ENCODE measurements at regions not wholly inside any gene's neighbourhood (a gene's known extent, or its start where the extent isn't known, plus 50 kb on each side); places are given as distances from the start of the nearest gene placed in this dataset.

DNA sequence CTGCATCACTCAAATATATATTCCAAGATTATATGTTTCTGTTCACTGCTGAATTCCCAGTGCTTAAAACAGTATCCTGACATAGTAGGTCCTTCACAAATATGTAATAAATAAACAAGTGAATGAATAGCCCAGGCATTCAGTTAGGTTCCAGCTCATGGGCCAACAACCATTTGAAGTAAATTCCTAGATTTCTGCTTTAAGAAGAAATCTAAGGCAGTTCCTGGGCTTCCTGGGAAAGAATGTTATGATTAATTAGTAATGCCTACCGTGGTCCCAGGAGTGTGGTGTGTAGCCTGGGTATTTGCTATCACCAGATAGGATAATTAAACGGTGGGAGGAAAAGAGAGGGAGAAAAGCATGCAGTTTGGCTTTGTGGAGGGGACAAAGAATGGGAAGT is 576.8 kb downstream of the SOX6 start:
- H3K9me3 ChIP-seq (ENCODE audit: control insufficient read depth, insufficient read depth, low read length), result no peaks in the 10 kb centered on the region
- WGBS (ENCODE audit: insufficient coverage), result 25% methylated on average over 1 of the region's 2 CpGs
- no peaks in the 10 kb centered on the region for H3K27me3 ChIP-seq (ENCODE audit: control insufficient read depth, insufficient read depth, low read length)
- no peak overlapping the region for H3K4me3 ChIP-seq (ENCODE audit: low read depth, low read length)
- H3K27ac ChIP-seq (ENCODE audit: low read depth, low read length), result no peak overlapping the region
- no peak for DNase-seq (ENCODE audit: low read depth in 4 of 6, low spot score in 6 of 6)
- H3K36me3 ChIP-seq (ENCODE audit: control insufficient read depth, insufficient read depth, low read length), result no peaks in the 10 kb centered on the region
- H3K4me1 ChIP-seq (ENCODE audit: control insufficient read depth, insufficient read depth, low read length), result peaks cover 9% of the 10 kb centered on the region

DNA sequence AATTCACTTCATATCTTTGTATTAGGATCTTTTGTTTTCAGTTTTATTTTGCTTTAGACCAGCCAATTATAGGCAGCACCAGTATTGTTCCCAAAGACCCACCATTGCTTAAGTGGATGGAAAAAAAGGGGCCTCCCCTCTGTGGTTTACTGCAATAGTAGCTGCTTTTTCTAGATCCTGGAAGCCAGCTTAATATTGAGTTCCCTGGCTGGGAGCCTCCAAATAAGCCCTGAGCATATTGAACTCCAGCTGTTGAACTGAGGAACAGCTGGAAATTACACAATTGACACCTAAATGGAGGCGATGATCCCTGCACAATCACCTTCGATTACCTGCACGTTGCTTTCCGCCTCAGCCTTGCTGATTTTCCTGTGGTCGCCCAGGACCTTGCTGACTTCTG is 576.0 kb downstream of the SOX6 start:
- Histone ChIP-seq H3K27ac (ENCODE audit: low read depth, low read length) (no peak overlapping the region), H3K9me3 (ENCODE audit: control insufficient read depth, insufficient read depth, low read length) (no peaks in the 10 kb centered on the region), H3K27me3 (ENCODE audit: control insufficient read depth, insufficient read depth, low read length) (no peaks in the 10 kb centered on the region), H3K4me1 (ENCODE audit: control insufficient read depth, insufficient read depth, low read length) (peaks cover under 1% of the 10 kb centered on the region), H3K36me3 (ENCODE audit: control insufficient read depth, insufficient read depth, low read length) (no peaks in the 10 kb centered on the region), H3K4me3 (ENCODE audit: low read depth, low read length) (no peak overlapping the region)
- 100% methylated on average over 1 of the region's 5 CpGs for WGBS (ENCODE audit: insufficient coverage)
- DNase-seq (ENCODE audit: low read depth in 4 of 6, low spot score in 6 of 6), result peak in 1 of 6 donors; percentile 75

DNA sequence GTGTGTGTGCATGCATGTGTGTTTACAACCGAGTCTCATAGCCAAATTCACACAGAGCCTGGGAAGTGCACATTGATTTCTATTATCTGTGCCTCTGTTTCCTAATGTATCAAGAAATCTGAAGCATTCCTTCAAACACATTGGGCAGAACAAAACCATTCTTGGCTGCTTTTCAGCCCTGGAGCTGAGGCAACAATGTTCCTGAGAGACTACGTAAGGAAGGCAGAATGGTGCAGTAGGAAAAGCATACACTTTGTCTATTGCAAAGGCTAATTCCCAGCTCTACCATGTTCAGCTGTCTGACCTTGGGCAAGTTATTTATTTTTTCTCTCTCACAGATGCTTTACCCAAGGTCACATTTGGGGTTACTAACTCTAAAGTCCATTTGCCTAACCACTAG is 575.5 kb downstream of the SOX6 start:
- no peaks in the 10 kb centered on the region for H3K4me1 ChIP-seq (ENCODE audit: control insufficient read depth, insufficient read depth, low read length)
- H3K36me3 ChIP-seq (ENCODE audit: control insufficient read depth, insufficient read depth, low read length), result no peaks in the 10 kb centered on the region
- H3K9me3 ChIP-seq (ENCODE audit: control insufficient read depth, insufficient read depth, low read length), result no peaks in the 10 kb centered on the region
- DNase-seq (ENCODE audit: low read depth in 4 of 6, low spot score in 6 of 6), result no peak
- H3K27me3 ChIP-seq (ENCODE audit: control insufficient read depth, insufficient read depth, low read length), result no peaks in the 10 kb centered on the region
- 67% methylated on average over 1 of the region's 2 CpGs for WGBS (ENCODE audit: insufficient coverage)
- H3K27ac ChIP-seq (ENCODE audit: low read depth, low read length), result no peak overlapping the region
- H3K4me3 ChIP-seq (ENCODE audit: low read depth, low read length), result no peak overlapping the region

DNA sequence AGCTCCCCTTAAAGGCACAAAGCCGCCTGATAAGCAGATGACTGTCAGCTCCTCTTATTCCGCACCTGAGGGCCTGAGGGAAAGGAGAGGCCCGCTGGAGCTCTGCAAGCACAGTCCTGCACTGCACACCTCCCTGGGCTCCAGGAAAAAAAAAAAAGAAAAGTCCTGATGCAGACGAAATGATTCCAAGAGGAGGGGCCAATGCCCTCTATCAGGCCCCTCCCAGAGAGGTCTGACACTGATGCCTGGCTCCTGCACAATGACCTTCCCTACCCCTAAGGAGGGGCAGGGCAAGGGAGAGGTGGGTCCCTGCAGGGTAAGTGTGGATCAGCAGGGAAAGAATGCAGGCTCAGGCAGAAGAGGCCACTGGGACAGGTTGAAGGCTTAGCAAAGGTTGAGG is 572.7 kb downstream of the SOX6 start:
- 86% methylated on average over 3 of the region's 4 CpGs for WGBS (ENCODE audit: insufficient coverage)
- Histone ChIP-seq H3K4me1 (ENCODE audit: control insufficient read depth, insufficient read depth, low read length) (no peaks in the 10 kb centered on the region), H3K27me3 (ENCODE audit: control insufficient read depth, insufficient read depth, low read length) (no peaks in the 10 kb centered on the region), H3K27ac (ENCODE audit: low read depth, low read length) (no peak overlapping the region), H3K9me3 (ENCODE audit: control insufficient read depth, insufficient read depth, low read length) (no peaks in the 10 kb centered on the region), H3K4me3 (ENCODE audit: low read depth, low read length) (no peak overlapping the region), H3K36me3 (ENCODE audit: control insufficient read depth, insufficient read depth, low read length) (no peaks in the 10 kb centered on the region)
- no peak for DNase-seq (ENCODE audit: low read depth in 4 of 6, low spot score in 6 of 6)

DNA sequence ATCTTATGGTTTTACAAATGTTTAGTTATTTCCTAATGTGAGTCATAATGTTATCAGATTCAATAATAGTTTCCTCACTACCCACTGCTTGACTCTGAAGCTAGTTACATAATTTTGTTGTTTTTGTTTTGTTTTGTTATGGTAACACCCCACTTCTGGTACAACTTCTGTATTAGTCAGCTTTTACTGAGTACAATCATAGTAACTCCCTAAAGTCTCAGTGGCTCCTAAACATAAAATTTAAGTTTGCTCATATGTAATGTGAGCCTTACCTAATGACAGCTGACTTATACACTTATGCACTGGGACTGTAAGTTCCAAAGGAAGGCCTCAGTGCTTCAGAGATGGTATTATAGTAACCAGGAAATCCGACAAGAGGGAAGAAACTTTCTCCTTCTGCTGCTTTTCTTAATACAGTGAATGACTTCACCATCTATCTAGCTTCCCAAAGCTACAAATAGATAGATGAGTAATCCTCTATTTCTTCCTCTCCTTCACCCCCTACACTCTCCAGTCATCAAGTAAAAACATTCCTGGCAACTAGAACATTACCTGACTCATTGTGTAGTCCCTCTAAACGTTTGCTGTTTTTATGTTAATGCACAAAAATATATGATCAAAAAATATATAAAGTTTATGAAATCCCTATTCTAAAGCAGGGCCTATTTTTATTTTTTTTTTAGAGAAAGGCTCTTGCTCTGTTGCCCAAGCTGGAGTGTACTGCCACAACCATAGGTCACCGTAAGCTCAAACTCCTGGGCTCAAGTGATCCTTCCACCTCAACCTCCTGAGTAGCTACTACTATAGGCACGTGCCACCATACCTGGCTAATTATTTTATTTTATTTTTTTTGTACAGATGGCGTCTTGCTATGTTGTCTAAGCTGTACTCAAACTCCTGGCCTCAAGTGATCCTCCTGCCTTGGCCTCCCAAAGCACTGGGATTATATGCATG is 563.0 kb downstream of the SOX6 start:
- H3K27ac ChIP-seq (ENCODE audit: low read depth, low read length), result no peak overlapping the region
- no peaks in the 10 kb centered on the region for H3K9me3 ChIP-seq (ENCODE audit: control insufficient read depth, insufficient read depth, low read length)
- no CpG with 5 or more reads among the region's 5 CpGs for WGBS (ENCODE audit: insufficient coverage)
- no peak for DNase-seq (ENCODE audit: low read depth in 4 of 6, low spot score in 6 of 6)
- no peaks in the 10 kb centered on the region for H3K27me3 ChIP-seq (ENCODE audit: control insufficient read depth, insufficient read depth, low read length)
- no peaks in the 10 kb centered on the region for H3K4me1 ChIP-seq (ENCODE audit: control insufficient read depth, insufficient read depth, low read length)
- H3K36me3 ChIP-seq (ENCODE audit: control insufficient read depth, insufficient read depth, low read length), result no peaks in the 10 kb centered on the region
- H3K4me3 ChIP-seq (ENCODE audit: low read depth, low read length), result no peak overlapping the region

DNA sequence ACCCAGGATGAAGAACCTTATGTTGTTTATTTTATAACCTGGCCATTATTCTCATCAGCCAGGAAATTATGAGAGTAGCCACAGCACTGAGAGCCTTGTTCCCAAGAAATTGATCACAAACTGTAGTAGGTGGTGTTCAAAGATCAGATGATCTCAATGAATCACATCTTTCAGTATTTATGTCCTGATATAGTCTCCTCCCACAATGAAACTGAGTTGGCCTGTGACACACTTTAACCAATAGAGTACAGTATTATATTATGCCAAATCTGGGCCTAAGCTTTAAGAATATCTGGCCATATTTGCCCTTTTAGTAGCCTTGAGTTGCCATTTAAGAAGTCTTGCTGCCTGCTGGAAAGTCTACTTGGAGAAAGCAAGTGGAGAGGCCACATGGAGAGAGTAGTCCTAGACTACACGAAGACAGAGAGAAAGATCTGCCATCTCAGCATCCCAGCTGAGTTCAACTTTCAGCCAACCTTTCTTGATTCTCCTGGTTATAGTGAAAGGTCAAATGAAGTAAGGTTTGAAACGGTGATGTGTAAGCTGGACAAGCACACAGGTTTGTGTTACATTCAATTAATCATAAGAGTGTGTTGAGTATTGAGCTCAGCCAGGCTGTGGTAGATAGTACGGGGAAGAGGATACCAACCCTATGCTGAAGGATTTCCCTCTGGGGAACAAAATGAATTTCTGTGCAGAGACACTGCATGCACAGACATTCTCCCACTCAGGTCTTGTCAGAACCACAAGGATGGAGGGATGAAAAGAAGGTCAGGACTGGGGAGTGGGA is 561.8 kb downstream of the SOX6 start:
- DNase-seq (ENCODE audit: low read depth in 4 of 6, low spot score in 6 of 6), result no peak

DNA sequence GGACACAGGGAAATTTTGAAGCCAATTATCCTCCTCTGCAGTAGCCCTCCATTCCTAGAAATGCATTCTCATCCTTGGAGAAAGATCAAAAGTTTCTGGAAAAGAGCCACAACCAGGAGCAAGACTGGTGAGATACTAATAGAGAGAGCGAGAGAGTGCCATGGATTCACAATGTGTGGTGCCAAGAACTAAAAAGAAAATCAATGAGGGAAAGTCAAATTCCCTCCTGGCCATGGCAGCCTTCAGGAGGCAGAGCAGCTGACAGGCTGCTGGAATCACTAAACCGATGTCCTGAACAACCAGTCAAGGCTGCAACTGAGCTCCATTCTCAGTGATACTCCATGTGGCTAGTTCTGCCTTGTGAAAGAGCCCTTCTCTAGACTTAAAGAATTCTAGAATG is 561.0 kb downstream of the SOX6 start:
- no peaks in the 10 kb centered on the region for H3K9me3 ChIP-seq (ENCODE audit: control insufficient read depth, insufficient read depth, low read length)
- no peak overlapping the region for H3K27ac ChIP-seq (ENCODE audit: low read depth, low read length)
- H3K4me3 ChIP-seq (ENCODE audit: low read depth, low read length), result no peak overlapping the region
- no peaks in the 10 kb centered on the region for H3K4me1 ChIP-seq (ENCODE audit: control insufficient read depth, insufficient read depth, low read length)
- WGBS (ENCODE audit: insufficient coverage), result 80% methylated on average over 2 of the region's 2 CpGs
- no peaks in the 10 kb centered on the region for H3K27me3 ChIP-seq (ENCODE audit: control insufficient read depth, insufficient read depth, low read length)
- DNase-seq (ENCODE audit: low read depth in 4 of 6, low spot score in 6 of 6), result peak in 1 of 6 donors; percentile 50
- no peaks in the 10 kb centered on the region for H3K36me3 ChIP-seq (ENCODE audit: control insufficient read depth, insufficient read depth, low read length)

More for the DNA sequence above, 561.8 kb downstream of the SOX6 start:
- Histone ChIP-seq H3K4me3 (ENCODE audit: low read depth, low read length) (no peak overlapping the region), H3K36me3 (ENCODE audit: control insufficient read depth, insufficient read depth, low read length) (no peaks in the 10 kb centered on the region), H3K9me3 (ENCODE audit: control insufficient read depth, insufficient read depth, low read length) (no peaks in the 10 kb centered on the region), H3K4me1 (ENCODE audit: control insufficient read depth, insufficient read depth, low read length) (no peaks in the 10 kb centered on the region), H3K27me3 (ENCODE audit: control insufficient read depth, insufficient read depth, low read length) (no peaks in the 10 kb centered on the region), H3K27ac (ENCODE audit: low read depth, low read length) (no peak overlapping the region)
- WGBS (ENCODE audit: insufficient coverage), result 100% methylated on average over 2 of the region's 3 CpGs

DNA sequence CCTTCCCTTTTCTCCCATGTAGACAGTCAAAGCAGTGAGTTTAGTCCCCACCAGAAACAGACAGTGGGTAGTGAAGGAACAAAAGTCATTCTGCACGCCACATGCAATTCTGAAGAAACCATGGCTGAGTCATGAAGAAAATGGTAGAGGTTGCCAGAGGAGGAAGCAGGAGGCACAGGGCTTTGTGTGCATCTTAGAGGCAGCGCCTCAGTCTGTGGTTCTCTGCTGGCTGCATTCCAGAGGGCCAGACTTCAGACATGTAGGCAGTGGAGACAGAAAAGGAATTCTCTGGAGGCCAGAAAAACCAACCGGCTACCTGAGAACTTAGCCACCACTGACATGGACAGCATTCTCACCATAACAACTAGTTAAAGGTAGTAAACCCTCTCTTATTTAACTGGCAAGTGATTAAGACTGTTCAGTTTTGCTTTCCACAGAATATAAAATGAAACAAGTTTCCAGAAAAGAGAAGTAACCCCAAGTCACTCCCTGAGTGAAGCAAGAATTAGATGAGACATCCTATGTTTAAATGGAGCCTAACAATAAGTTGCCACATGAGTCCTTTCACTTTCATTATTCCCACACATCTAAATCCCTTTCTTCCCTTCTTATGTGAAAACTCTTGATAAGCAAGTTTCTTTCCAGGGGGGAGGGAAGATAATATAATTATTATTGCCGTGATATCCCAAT is 556.1 kb downstream of the SOX6 start:
- 63% methylated on average over 3 of the region's 4 CpGs for WGBS (ENCODE audit: insufficient coverage)
- no peak overlapping the region for H3K27ac ChIP-seq (ENCODE audit: low read depth, low read length)
- no peaks in the 10 kb centered on the region for H3K9me3 ChIP-seq (ENCODE audit: control insufficient read depth, insufficient read depth, low read length)
- H3K36me3 ChIP-seq (ENCODE audit: control insufficient read depth, insufficient read depth, low read length), result no peaks in the 10 kb centered on the region
- peak in 1 of 6 donors; percentile 53 for DNase-seq (ENCODE audit: low read depth in 4 of 6, low spot score in 6 of 6)
- no peak overlapping the region for H3K4me3 ChIP-seq (ENCODE audit: low read depth, low read length)
- no peaks in the 10 kb centered on the region for H3K4me1 ChIP-seq (ENCODE audit: control insufficient read depth, insufficient read depth, low read length)
- no peaks in the 10 kb centered on the region for H3K27me3 ChIP-seq (ENCODE audit: control insufficient read depth, insufficient read depth, low read length)

DNA sequence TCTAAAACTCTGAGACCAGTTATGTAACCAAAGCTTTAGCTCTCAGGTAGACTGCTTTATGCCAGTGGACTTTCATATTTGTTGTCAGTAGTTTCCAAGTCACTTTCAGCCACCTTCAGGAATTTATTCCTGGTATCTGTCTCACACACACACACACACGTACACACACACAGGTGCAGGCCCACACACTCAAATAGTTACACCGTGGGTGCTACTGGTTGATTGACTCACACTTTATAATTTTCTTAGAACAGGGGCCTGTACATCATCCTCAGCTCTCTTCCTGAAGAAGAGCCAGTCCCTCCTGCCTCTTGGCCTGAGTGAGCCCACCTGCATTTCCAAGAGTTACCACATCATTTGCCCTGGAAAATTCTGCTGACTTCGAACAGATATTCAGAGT is 555.2 kb downstream of the SOX6 start:
- Histone ChIP-seq H3K4me1 (ENCODE audit: control insufficient read depth, insufficient read depth, low read length) (no peaks in the 10 kb centered on the region), H3K9me3 (ENCODE audit: control insufficient read depth, insufficient read depth, low read length) (no peaks in the 10 kb centered on the region), H3K27me3 (ENCODE audit: control insufficient read depth, insufficient read depth, low read length) (no peaks in the 10 kb centered on the region), H3K4me3 (ENCODE audit: low read depth, low read length) (no peak overlapping the region), H3K27ac (ENCODE audit: low read depth, low read length) (no peak overlapping the region), H3K36me3 (ENCODE audit: control insufficient read depth, insufficient read depth, low read length) (no peaks in the 10 kb centered on the region)
- 100% methylated on average over 2 of the region's 3 CpGs for WGBS (ENCODE audit: insufficient coverage)
- no peak for DNase-seq (ENCODE audit: low read depth in 4 of 6, low spot score in 6 of 6)

Data from spinal cord (tissue), 9 donors.